ENCODE measurements at regions not wholly inside any gene's neighbourhood (a gene's known extent, or its start where the extent isn't known, plus 50 kb on each side); places are given as distances from the start of the nearest gene placed in this dataset.

GRCh38 chr5:23253621-23254198 lies 253.7 kb upstream of the PRDM9 start:
- no peak for DNase-seq (ENCODE audit: low read depth in 4 of 4, low spot score in 2 of 4)

- no peak for DNase-seq (ENCODE audit: low read depth in 4 of 4, low spot score in 2 of 4)
Measured at GRCh38 chr5:23242891-23243290, 264.5 kb upstream of the PRDM9 start.

- DNase-seq (ENCODE audit: low read depth in 4 of 4, low spot score in 2 of 4) = no peak
Measured at GRCh38 chr5:23235246-23235645, 272.2 kb upstream of the PRDM9 start.

GRCh38 chr5:23234197-23234596 lies 273.2 kb upstream of the PRDM9 start:
- DNase-seq (ENCODE audit: low read depth in 4 of 4, low spot score in 2 of 4) = no peak

- no peak for DNase-seq (ENCODE audit: low read depth in 4 of 4, low spot score in 2 of 4)
Measured at GRCh38 chr5:23223846-23224245, 283.6 kb upstream of the PRDM9 start.

GRCh38 chr5:23221831-23222230 lies 285.6 kb upstream of the PRDM9 start:
- no peak for DNase-seq (ENCODE audit: low read depth in 4 of 4, low spot score in 2 of 4)

GRCh38 chr5:23217159-23217558 lies 290.2 kb upstream of the PRDM9 start:
- no peak for DNase-seq (ENCODE audit: low read depth in 4 of 4, low spot score in 2 of 4)

GRCh38 chr5:23216345-23216744 lies 291.1 kb upstream of the PRDM9 start:
- DNase-seq (ENCODE audit: low read depth in 4 of 4, low spot score in 2 of 4) = no peak

- DNase-seq (ENCODE audit: low read depth in 4 of 4, low spot score in 2 of 4) = peak; percentile 3 to 27 (median 8)
Measured at GRCh38 chr5:23208959-23209431, 298.4 kb upstream of the PRDM9 start.

GRCh38 chr5:23204111-23204510 lies 303.3 kb upstream of the PRDM9 start:
- DNase-seq (ENCODE audit: low read depth in 4 of 4, low spot score in 2 of 4) = no peak

GRCh38 chr5:23169660-23170416 lies 316.7 kb upstream of the CDH12 start:
- no peak for DNase-seq (ENCODE audit: low read depth in 4 of 4, low spot score in 2 of 4)

- no peak for DNase-seq (ENCODE audit: low read depth in 4 of 4, low spot score in 2 of 4)
Measured at GRCh38 chr5:23164971-23165370, 311.8 kb upstream of the CDH12 start.

GRCh38 chr5:23158179-23158578 lies 305.0 kb upstream of the CDH12 start:
- no peak for DNase-seq (ENCODE audit: low read depth in 4 of 4, low spot score in 2 of 4)

- no peak for DNase-seq (ENCODE audit: low read depth in 4 of 4, low spot score in 2 of 4)
Measured at GRCh38 chr5:23157716-23158115, 304.6 kb upstream of the CDH12 start.

- no peak for DNase-seq (ENCODE audit: low read depth in 4 of 4, low spot score in 2 of 4)
Measured at GRCh38 chr5:23157169-23157568, 304.0 kb upstream of the CDH12 start.

- no peak for DNase-seq (ENCODE audit: low read depth in 4 of 4, low spot score in 2 of 4)
Measured at GRCh38 chr5:23147625-23148024, 294.5 kb upstream of the CDH12 start.

- no peak for DNase-seq (ENCODE audit: low read depth in 4 of 4, low spot score in 2 of 4)
Measured at GRCh38 chr5:23146183-23146582, 293.0 kb upstream of the CDH12 start.

GRCh38 chr5:23139338-23140171 lies 286.4 kb upstream of the CDH12 start:
- no peak for DNase-seq (ENCODE audit: low read depth in 4 of 4, low spot score in 2 of 4)

- DNase-seq (ENCODE audit: low read depth in 4 of 4, low spot score in 2 of 4) = no peak
Measured at GRCh38 chr5:23136958-23137357, 283.8 kb upstream of the CDH12 start.

GRCh38 chr5:23132231-23132630 lies 279.1 kb upstream of the CDH12 start:
- DNase-seq (ENCODE audit: low read depth in 4 of 4, low spot score in 2 of 4) = no peak

GRCh38 chr5:23112237-23112636 lies 259.1 kb upstream of the CDH12 start:
- DNase-seq (ENCODE audit: low read depth in 4 of 4, low spot score in 2 of 4) = no peak

Measured in left renal cortex interstitium (tissue), 4 donors.